SJCRH30 (cell line): ENCODE measurements at regions not wholly inside any gene's neighbourhood (a gene's known extent, or its start where the extent isn't known, plus 50 kb on each side); places are given as distances from the start of the nearest gene placed in this dataset.

Source experiments
- DNase-seq, 2 experiments: peaks; one replicate each; pipeline ENCODE4 v3.0.0-alpha.2; 2015 to 2020
- H3K27ac ChIP-seq: fragments of 250-450 bp; sonication (Bioruptor Pico); 2 replicates; pipeline ENCODE4 v1.5.1; 2020; ENCODE audit warnings: mild to moderate bottlenecking, moderate library complexity
- H3K27me3 ChIP-seq: fragments of 250-450 bp; sonication (Bioruptor Pico); 2 replicates; pipeline ENCODE4 v1.5.1; 2020; ENCODE audit warnings: mild to moderate bottlenecking, moderate library complexity
- H3K36me3 ChIP-seq: fragments of 250-450 bp; sonication (Bioruptor Pico); 2 replicates; pipeline ENCODE4 v1.5.1; 2020; ENCODE audit warnings: mild to moderate bottlenecking, moderate library complexity
- H3K4me1 ChIP-seq: fragments of 250-450 bp; sonication (Bioruptor Pico); 2 replicates; pipeline ENCODE4 v1.5.1; 2020; ENCODE audit warnings: mild to moderate bottlenecking, moderate library complexity
- H3K4me3 ChIP-seq: fragments of 250-450 bp; sonication (Bioruptor Pico); 2 replicates; pipeline ENCODE4 v1.5.1; 2020; ENCODE audit warnings: mild to moderate bottlenecking, moderate library complexity
- H3K9me3 ChIP-seq: fragments of 250-450 bp; sonication (Bioruptor Pico); replicated peaks from 2 replicates; pipeline ENCODE4 v1.5.1; 2020; ENCODE audit warnings: mild to moderate bottlenecking, moderate library complexity

DNA sequence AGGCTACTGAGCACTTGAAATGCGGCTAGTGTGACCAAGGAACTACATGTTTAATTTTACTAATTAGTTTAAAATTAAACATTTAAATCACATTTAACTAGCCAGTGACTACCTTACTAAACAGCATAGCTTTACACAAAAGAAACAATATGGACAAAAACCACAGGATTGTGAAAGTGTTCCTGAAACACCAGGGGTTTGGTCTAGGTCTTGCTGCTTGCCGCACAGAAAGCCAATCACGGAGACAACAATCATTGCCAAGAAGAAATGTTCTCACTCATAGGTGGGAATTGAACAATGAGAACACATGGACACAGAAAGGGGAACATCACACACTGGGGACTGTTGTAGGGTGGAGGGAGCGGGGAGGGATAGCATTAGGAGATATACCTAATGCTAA, 309.5 kb downstream of the C11orf87 start:
- no peaks in the 10 kb centered on the region for H3K4me1 ChIP-seq
- no peak overlapping the region for H3K27ac ChIP-seq
- H3K27me3 ChIP-seq: no peaks in the 10 kb centered on the region
- H3K36me3 ChIP-seq: no peaks in the 10 kb centered on the region
- no peak overlapping the region for H3K4me3 ChIP-seq
- H3K9me3 ChIP-seq: no peaks in the 10 kb centered on the region
- DNase-seq: no peak

DNA sequence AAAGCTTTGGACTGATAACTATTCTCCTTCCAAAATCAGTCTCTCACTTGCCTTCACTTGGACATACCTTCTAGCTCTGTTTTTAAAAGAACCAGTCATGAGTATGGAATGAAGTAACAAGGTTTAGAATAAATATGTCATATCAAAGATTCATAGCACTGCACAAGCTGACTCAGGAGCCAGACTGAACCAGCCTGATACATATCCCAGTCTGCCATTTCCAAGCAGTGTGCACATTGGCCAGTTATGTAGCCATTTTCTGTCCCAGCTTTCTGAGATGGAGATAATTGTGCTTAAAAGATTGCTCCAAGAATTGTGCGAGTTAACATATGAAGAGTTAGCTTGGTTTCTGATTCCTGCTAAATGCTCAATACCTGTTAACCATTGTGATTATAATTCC, 311.3 kb downstream of the C11orf87 start:
- H3K9me3 ChIP-seq: no peaks in the 10 kb centered on the region
- H3K27ac ChIP-seq: no peak overlapping the region
- H3K27me3 ChIP-seq: no peaks in the 10 kb centered on the region
- H3K36me3 ChIP-seq: no peaks in the 10 kb centered on the region
- DNase-seq: no peak
- H3K4me3 ChIP-seq: no peak overlapping the region
- no peaks in the 10 kb centered on the region for H3K4me1 ChIP-seq

DNA sequence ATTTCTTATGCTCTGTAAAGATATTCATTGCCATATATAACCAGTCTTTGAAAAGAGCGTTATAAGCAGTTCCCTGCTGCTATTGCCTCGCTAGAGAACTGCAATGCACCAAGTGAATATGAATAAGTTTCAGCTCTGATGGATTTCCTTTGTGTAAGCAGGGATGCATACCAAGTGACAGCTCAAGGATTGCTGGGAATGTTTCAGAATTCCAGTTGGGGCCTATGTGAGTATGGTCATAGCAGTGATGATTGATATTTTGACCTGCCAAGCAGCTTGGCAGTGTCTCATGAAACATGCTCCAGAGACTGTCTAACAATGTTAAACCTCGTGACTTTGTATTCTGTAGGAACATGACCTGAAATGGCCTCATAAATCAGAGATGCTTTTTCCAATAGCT, 312.6 kb downstream of the C11orf87 start:
- Histone ChIP-seq H3K4me1 (no peaks in the 10 kb centered on the region), H3K36me3 (no peaks in the 10 kb centered on the region), H3K4me3 (no peak overlapping the region), H3K9me3 (no peaks in the 10 kb centered on the region), H3K27me3 (no peaks in the 10 kb centered on the region), H3K27ac (no peak overlapping the region)
- DNase-seq: no peak

DNA sequence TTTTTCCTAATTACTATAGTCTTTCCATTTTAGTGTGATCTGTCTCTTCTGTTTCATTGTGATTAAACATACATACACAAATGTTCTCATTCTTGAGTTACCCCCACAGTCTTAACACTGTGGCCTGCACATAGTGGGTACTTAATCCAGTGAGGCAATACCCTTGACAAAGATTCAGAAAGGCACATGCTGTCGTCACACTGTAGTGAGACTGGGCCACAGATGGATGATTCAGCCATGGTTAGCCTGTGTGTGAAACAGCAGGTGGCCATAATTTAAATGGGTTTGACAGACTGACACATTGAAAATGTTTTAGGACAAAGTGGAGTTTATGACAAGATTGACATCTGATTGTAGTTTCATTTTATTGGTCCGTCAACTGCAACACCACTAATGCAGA, 313.1 kb downstream of the C11orf87 start:
- Histone ChIP-seq H3K4me1 (no peaks in the 10 kb centered on the region), H3K9me3 (no peaks in the 10 kb centered on the region), H3K27me3 (no peaks in the 10 kb centered on the region), H3K36me3 (no peaks in the 10 kb centered on the region), H3K27ac (no peak overlapping the region), H3K4me3 (no peak overlapping the region)
- DNase-seq: no peak

DNA sequence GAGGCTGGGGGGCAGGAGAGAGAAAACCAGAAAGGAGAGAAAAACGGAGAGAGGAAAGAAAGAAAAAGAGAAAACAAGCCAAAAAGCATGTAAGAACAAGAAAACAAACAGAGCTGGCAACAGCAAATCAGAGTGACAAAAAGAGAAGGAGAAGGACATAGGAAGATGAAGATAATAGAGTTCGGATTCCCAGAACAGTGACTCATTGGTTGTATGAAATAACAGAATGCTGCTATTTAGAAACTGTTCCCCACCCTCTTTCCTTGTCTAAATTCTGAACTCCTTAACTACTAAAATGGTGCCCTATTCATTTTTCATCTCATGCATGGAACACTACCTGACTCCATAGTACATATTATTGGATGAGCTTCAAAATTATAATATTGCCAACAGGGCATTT, 317.4 kb downstream of the C11orf87 start:
- Histone ChIP-seq H3K27me3 (no peaks in the 10 kb centered on the region), H3K9me3 (no peaks in the 10 kb centered on the region), H3K27ac (no peak overlapping the region), H3K36me3 (no peaks in the 10 kb centered on the region), H3K4me1 (no peaks in the 10 kb centered on the region), H3K4me3 (no peak overlapping the region)
- no peak for DNase-seq

DNA sequence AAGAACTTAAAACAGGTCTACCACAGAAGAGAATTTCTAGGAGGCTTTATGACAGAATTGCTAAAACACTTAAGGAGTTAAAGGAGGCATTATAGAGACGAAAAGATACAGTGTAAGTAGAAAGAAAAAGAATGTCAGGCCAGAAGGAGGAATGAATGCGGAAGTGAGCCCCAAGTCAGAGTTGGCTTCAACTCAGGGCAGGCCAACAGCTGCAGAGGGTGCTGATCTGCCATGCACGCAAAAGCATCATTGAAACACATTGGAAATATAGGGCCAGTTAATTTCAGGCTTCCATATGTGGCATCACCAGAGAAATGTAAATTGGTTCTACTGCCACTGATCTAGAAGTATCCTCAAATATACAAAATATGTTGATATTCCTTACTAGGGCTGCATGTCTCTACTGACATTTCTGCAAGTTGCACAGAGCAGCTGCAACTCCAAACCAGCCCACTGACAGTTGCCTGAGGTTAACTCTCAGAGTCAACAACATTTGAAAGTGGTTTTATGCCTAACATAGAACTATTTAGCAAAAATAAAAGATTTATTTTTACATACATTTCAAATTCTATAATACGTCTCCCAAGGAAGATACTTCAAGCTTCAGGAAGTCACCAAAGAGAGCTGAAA, 324.1 kb downstream of the C11orf87 start:
- H3K4me1 ChIP-seq: no peaks in the 10 kb centered on the region

DNA sequence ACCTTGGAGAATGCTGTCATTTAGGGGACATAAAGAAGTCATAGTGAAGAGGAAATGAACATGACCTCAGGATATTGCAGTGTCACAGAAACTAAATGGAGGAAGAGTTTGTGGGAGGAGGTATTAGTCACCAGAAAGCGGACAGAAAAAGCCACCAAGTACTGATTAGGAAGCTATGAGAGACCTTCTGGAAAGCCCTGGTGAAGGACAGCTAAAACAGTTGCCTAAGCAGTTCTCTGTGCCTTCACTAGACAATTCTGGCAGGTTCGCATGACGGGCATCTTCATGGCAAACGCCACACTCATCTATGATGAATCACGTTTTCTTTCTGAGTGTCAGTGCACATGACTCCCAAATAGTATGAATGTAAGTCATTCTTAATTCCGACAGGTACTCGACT, 325.8 kb downstream of the C11orf87 start:
- no peaks in the 10 kb centered on the region for H3K27me3 ChIP-seq
- no peaks in the 10 kb centered on the region for H3K9me3 ChIP-seq
- DNase-seq: no peak
- H3K27ac ChIP-seq: no peak overlapping the region
- no peak overlapping the region for H3K4me3 ChIP-seq
- H3K36me3 ChIP-seq: no peaks in the 10 kb centered on the region
- H3K4me1 ChIP-seq: no peaks in the 10 kb centered on the region

More for the DNA sequence above, 324.1 kb downstream of the C11orf87 start:
- H3K4me3 ChIP-seq: no peak overlapping the region
- no peak for DNase-seq
- no peak overlapping the region for H3K27ac ChIP-seq
- no peaks in the 10 kb centered on the region for H3K9me3 ChIP-seq
- no peaks in the 10 kb centered on the region for H3K36me3 ChIP-seq
- no peaks in the 10 kb centered on the region for H3K27me3 ChIP-seq

DNA sequence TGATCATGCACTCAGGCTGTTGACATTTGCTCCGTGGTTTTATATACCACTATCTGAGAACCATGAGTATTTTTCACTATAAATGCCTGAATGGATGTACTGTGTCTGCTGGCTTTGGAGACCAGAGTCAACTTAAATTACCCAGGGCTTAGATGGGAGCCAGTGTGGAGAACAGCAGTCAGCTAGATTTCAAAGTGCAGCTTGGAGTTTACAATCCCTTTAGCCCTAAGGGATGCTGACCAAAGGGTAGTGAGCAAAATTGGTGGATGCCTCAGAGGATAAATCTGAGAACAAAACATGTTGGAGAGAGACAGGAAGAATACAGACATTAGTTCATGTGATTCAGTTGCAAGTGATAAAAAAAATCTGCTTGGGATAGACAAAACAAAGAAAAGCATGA, 327.5 kb downstream of the C11orf87 start:
- H3K27me3 ChIP-seq: no peaks in the 10 kb centered on the region
- no peaks in the 10 kb centered on the region for H3K36me3 ChIP-seq
- no peak for DNase-seq
- no peak overlapping the region for H3K4me3 ChIP-seq
- no peak overlapping the region for H3K27ac ChIP-seq
- no peaks in the 10 kb centered on the region for H3K4me1 ChIP-seq
- no peaks in the 10 kb centered on the region for H3K9me3 ChIP-seq

DNA sequence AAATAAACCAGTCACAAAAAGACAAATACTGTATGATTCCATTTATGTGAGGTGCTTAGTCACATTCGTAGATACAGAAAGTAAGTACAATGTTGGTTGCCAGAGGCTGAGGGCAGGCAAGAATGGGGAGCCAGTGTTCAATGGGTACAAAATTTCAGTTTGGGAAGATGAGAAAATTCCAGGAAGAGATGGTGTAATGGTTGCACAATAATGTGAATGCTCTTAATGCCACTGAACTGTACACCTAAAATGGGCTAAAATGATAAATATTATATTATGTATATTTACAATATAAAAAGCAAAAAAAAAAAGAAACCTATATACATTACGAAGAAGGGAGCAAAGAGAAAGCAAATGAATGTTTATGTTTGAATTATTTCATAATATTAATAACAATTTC, 329.0 kb downstream of the C11orf87 start:
- Histone ChIP-seq H3K36me3 (no peaks in the 10 kb centered on the region), H3K4me1 (no peaks in the 10 kb centered on the region), H3K9me3 (no peaks in the 10 kb centered on the region), H3K27me3 (no peaks in the 10 kb centered on the region), H3K27ac (no peak overlapping the region), H3K4me3 (no peak overlapping the region)
- DNase-seq: no peak

DNA sequence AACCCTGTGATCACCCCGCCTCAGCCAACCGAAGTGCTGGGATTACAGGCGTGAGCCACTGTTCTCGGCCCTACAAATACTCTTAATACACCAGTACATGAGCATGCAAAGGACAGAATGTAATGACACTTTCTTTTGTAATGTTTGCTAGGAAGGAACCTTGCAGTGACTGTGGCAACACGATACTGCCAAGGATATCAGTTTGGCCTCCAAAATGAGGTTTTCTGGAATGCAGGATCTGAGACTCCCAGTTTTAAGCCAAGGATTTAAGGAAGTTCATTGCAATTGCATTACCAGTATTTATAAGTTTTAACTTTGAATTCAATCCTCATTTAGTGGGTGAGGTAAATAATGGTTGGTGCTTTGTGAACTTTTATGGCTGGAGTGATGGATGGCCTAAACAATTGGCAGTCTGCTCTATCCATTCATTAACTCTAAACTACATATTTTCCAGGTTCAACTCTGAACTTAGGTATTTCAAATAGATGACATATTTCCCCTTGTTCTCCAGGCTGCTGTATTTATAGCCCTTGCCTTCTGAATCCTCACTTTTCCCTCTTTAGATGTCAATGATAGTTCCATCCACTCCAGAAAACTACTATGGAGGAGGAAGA, 330.3 kb downstream of the C11orf87 start:
- no peak overlapping the region for H3K4me3 ChIP-seq
- H3K27me3 ChIP-seq: no peaks in the 10 kb centered on the region
- no peaks in the 10 kb centered on the region for H3K36me3 ChIP-seq
- no peaks in the 10 kb centered on the region for H3K9me3 ChIP-seq
- no peaks in the 10 kb centered on the region for H3K4me1 ChIP-seq
- no peak for DNase-seq
- H3K27ac ChIP-seq: no peak overlapping the region

DNA sequence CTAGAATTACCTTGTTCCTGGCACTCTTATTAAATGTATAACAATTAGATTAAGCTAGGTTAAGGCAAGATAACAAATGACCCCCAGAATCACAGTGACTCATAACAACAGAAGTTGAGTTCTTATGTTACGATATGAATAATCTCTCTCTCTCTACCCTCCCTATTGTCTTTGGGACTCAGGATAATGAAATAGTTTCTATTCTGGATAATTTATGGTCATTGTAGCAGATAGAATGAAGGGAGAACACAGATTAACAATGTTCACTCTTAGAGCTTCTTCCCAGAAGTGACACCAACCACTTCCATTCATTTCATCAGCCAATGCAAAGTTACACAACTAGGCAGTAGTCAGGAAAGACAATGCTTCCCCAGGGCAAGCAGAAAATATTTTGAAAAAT, 334.5 kb downstream of the C11orf87 start:
- H3K4me3 ChIP-seq: no peak overlapping the region
- H3K9me3 ChIP-seq: no peaks in the 10 kb centered on the region
- DNase-seq: no peak
- no peak overlapping the region for H3K27ac ChIP-seq
- H3K4me1 ChIP-seq: no peaks in the 10 kb centered on the region
- H3K27me3 ChIP-seq: no peaks in the 10 kb centered on the region
- no peaks in the 10 kb centered on the region for H3K36me3 ChIP-seq

DNA sequence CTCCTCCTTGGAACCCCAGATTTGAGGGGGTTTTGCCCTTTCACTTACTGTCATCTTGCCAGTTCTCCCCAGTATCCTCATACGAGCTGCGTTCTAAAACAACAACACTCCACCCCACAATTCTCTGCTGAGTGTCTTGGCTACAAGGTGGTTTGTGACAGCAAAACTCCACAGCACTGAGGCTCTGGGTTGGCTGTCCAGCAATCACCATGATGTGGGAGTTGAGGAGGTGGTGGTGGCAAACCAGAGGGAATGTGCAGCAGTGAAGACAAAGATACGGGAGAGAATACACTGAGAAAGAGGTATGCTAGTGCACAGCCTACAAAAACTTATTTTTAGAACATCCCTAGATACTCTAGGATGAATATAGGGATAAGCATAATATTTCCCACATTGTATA, 335.0 kb downstream of the C11orf87 start:
- H3K9me3 ChIP-seq: no peaks in the 10 kb centered on the region
- no peaks in the 10 kb centered on the region for H3K27me3 ChIP-seq
- H3K27ac ChIP-seq: no peak overlapping the region
- DNase-seq: no peak
- H3K36me3 ChIP-seq: no peaks in the 10 kb centered on the region
- H3K4me1 ChIP-seq: no peaks in the 10 kb centered on the region
- H3K4me3 ChIP-seq: no peak overlapping the region

DNA sequence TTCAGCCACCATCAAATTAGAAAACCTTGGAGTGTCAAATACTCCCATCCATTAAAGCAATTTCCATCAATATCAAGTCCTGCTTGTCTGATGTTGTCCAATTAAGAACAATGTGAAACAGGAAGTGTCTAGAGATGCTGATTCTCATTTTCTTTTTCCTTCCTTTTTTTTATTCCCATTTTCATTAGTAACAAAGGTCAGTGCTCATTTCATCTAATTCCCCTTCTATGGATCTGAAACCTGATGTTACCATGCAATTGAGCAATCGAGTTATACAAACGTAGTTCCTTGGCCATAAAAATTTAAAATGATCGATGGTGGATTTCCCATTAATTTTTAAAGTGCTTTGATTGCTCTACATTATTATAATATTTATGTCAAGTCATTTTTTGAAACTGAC, 330.6 kb upstream of the ZC3H12C start:
- Histone ChIP-seq H3K27me3 (no peaks in the 10 kb centered on the region), H3K9me3 (no peaks in the 10 kb centered on the region), H3K27ac (no peak overlapping the region), H3K36me3 (no peaks in the 10 kb centered on the region), H3K4me3 (no peak overlapping the region), H3K4me1 (no peaks in the 10 kb centered on the region)
- no peak for DNase-seq

DNA sequence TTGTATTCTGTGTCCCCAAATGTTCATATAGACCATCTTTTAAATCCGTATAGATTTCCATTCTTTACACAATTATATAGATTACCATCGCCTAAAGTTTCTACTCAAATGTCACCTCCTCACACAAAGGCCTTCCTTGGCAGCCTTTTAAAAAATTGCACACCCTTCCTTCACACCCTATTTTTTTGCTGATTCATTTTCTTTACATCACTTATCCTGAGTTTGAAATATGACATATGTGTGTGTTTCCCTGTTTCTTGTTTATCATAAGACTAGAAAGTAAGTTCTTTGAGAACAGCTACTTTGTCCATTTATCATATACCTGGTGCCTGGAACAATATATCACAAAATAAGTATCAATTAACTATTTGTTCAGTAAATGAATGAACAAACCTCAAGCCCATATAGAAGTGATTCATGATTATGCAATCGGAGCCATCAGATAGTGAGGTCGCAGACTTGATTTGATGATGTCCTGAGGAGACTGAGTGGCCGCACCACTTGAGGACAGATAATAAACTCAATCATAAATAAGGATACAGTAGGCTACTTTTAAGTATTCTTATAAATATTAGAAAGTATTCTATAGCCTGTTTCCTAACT, 327.4 kb upstream of the ZC3H12C start:
- Histone ChIP-seq H3K27ac (no peak overlapping the region), H3K36me3 (no peaks in the 10 kb centered on the region), H3K27me3 (no peaks in the 10 kb centered on the region), H3K4me1 (no peaks in the 10 kb centered on the region), H3K9me3 (no peaks in the 10 kb centered on the region), H3K4me3 (no peak overlapping the region)
- DNase-seq: no peak

DNA sequence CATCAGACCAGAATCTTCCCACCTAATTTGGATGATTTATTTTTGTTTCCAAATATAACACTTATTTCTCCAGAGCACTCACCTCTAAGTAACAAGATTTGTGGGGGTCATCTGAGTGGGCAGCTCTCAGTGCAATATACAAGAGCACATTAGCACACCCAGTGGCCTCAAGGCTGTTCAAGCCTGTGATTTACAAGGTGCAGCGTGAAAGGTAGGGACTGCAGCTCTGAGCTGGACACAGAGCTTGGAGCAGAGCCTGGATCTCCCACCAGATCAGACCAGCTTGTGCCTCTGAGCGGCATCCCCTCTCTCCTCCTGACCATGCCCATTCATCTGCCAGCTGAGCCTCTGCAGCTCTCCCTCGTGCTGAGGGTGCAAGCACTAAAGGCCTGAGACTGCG, 323.3 kb upstream of the ZC3H12C start:
- no peaks in the 10 kb centered on the region for H3K4me1 ChIP-seq
- no peak overlapping the region for H3K27ac ChIP-seq
- H3K27me3 ChIP-seq: no peaks in the 10 kb centered on the region
- H3K9me3 ChIP-seq: no peaks in the 10 kb centered on the region
- no peak for DNase-seq
- H3K36me3 ChIP-seq: no peaks in the 10 kb centered on the region
- H3K4me3 ChIP-seq: no peak overlapping the region

DNA sequence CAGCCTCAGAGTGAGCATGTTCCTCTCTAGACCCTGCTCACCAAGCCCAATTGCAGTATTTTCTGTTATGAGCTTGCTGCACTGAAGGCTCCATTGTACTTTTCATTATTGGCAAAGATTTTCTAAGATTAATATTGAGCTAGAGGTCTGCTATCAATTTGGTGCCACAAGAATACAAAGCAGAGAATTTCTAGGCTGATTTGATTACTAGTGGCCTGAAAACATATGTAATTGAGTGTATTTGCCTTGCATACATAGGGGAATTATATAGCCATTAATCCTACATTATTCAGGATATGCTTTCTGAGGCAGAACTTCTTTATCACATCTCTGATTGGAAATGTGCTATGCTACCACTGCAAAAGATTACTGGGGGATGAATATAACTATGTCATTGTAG, 322.9 kb upstream of the ZC3H12C start:
- no peaks in the 10 kb centered on the region for H3K9me3 ChIP-seq
- no peak overlapping the region for H3K27ac ChIP-seq
- H3K4me3 ChIP-seq: no peak overlapping the region
- no peaks in the 10 kb centered on the region for H3K36me3 ChIP-seq
- H3K4me1 ChIP-seq: no peaks in the 10 kb centered on the region
- H3K27me3 ChIP-seq: no peaks in the 10 kb centered on the region
- DNase-seq: no peak
